IPS-15b (cell line): ENCODE measurements at regions not wholly inside any gene's neighbourhood (a gene's known extent, or its start where the extent isn't known, plus 50 kb on each side); places are given as distances from the start of the nearest gene placed in this dataset.

Experiments
- H3K27me3 ChIP-seq: one replicate; pipeline ENCODE4 v1.6.1; 2013; ENCODE audit warnings: low read length; ENCODE audit not compliant: control insufficient read depth, insufficient read depth
- H3K36me3 ChIP-seq: one replicate; pipeline ENCODE4 v1.6.1; 2013; ENCODE audit warnings: low read length; ENCODE audit not compliant: control insufficient read depth, insufficient read depth
- H3K4me1 ChIP-seq: one replicate; pipeline ENCODE4 v1.6.1; 2013; ENCODE audit warnings: mild to moderate bottlenecking, low read length; ENCODE audit not compliant: control insufficient read depth, insufficient read depth
- H3K4me3 ChIP-seq: one replicate; pipeline ENCODE4 v1.5.1; 2013; ENCODE audit warnings: low read depth, low read length
- H3K9ac ChIP-seq: one replicate; pipeline ENCODE4 v1.6.1; 2013; ENCODE audit warnings: low read depth, mild to moderate bottlenecking, low read length
- H3K9me3 ChIP-seq: one replicate; pipeline ENCODE4 v1.6.1; 2013; ENCODE audit warnings: mild to moderate bottlenecking, low read length; ENCODE audit not compliant: control insufficient read depth, insufficient read depth

DNA sequence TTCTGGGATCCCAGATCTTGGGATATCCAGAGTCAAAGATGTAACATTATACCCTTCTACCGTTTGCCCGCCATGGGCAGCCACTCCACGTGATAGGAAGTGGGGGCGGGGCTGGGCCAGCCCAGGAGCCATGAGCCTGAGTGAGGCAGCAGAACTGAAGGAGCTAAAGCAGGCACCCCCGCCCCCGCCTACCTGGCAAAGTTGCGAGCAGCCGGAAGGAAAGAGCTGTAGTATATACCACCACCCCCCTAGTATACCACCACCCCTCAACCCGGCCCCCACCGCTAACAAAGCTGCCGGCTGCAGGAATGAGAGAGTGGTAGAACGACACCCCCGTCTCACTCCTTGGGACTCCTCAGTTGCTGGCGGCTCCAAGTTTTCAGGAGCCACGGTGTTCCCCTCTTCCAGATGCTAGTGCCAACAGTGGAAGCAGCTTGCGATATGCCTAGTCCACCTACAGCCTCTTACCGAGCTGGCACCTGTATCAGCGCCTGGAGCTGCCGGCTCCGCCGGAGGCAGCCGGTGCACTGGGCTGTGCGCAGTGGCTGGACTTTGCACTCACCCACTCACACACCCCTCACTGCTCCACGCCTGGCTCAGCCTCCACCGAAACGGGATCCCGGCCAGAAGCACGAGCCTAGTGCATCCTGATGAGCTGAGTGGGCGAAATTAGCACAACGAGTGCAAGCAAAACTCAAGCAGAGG is 230.7 kb upstream of the PRR20A start:
- no peak overlapping the region for H3K4me3 ChIP-seq
- peaks cover 5% of the 10 kb centered on the region for H3K9me3 ChIP-seq
- no peak overlapping the region for H3K9ac ChIP-seq
- no peaks in the 10 kb centered on the region for H3K36me3 ChIP-seq
- no peaks in the 10 kb centered on the region for H3K27me3 ChIP-seq
- no peaks in the 10 kb centered on the region for H3K4me1 ChIP-seq

DNA sequence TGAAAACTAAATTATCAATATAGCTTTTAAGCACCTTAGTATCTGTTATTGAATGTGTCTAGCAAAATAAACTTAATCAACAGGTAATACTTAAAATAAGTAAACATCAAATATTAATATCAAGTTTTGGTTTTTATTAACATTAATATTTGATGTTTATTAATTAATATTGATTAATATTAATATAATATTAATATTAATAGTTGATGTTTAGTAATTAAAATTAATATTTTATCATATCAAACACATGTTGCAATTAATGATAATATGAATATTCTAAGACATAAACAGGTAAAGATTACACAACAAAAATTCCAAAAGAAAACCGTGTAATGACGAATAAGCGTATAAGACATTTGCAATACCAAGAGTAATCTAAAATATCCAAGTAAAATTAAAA is 222.8 kb upstream of the PRR20A start:
- Histone ChIP-seq H3K27me3 (no peaks in the 10 kb centered on the region), H3K36me3 (no peaks in the 10 kb centered on the region), H3K4me1 (no peaks in the 10 kb centered on the region), H3K9ac (no peak overlapping the region), H3K4me3 (no peak overlapping the region), H3K9me3 (no peaks in the 10 kb centered on the region)

DNA sequence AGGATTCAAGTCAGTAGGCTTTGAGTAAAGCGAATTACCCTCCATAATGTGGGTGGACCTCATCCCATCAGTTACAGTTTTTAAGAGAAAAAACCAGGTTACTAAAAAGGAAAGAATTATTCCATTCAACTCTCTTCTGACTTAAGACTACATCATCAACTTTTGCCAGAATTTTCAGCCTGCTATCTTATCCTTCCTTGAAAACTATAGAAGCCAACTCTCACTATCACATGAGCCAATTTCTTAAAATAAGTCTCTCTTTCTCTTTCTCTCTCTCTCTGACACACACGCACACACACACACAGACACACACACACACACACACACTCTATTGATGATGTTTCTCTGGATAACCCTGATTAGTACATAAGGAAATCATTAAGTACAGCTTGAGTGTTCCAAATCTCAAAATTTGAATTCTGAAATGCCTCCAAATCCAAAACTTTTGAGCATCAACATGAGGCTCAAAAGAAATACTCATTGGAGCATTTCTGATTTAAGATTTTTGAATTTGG is 217.0 kb upstream of the PRR20A start:
- Histone ChIP-seq H3K36me3 (no peaks in the 10 kb centered on the region), H3K9me3 (no peaks in the 10 kb centered on the region), H3K4me3 (no peak overlapping the region), H3K27me3 (no peaks in the 10 kb centered on the region), H3K9ac (no peak overlapping the region), H3K4me1 (no peaks in the 10 kb centered on the region)

DNA sequence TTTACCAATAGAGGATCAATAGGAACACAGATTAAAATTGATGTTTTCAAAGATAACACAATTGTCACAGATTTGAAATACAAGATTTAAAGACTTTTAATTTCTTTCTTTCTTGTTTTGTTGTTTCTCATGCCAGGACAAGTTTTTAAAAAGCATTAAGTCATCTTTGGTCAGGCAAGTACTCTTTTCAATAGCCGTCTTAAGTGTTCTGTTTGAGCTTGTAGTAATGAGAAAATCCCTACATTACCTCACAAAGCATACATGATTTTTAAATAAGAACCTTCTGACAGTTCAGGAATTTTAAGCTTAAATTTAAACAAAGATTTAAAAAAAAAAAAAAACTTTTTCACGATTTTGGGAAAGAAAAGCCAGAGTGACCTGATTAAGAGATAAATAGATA is 216.3 kb upstream of the PRR20A start:
- Histone ChIP-seq H3K4me1 (no peaks in the 10 kb centered on the region), H3K36me3 (no peaks in the 10 kb centered on the region), H3K9me3 (no peaks in the 10 kb centered on the region), H3K27me3 (no peaks in the 10 kb centered on the region), H3K4me3 (no peak overlapping the region), H3K9ac (no peak overlapping the region)

DNA sequence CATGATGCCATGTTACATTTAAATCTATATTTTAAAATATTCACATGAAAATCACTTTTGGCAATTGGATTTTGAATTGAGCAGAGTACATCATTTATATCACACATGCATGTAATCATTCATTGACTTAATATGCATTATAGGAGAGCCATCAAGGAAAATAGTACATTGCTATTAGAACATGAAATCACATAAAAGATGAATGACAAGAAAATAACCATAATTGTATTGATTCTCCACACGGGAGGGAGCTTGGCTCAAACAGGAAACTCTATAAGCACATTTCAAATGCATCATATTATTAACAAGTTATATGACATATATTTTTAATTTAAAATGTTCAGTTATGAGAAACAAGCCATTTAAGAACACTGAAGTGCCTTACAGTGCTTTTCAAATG is 208.6 kb upstream of the PRR20A start:
- H3K4me1 ChIP-seq: no peaks in the 10 kb centered on the region
- no peak overlapping the region for H3K9ac ChIP-seq
- H3K9me3 ChIP-seq: no peaks in the 10 kb centered on the region
- H3K4me3 ChIP-seq: no peak overlapping the region
- no peaks in the 10 kb centered on the region for H3K36me3 ChIP-seq
- H3K27me3 ChIP-seq: no peaks in the 10 kb centered on the region

DNA sequence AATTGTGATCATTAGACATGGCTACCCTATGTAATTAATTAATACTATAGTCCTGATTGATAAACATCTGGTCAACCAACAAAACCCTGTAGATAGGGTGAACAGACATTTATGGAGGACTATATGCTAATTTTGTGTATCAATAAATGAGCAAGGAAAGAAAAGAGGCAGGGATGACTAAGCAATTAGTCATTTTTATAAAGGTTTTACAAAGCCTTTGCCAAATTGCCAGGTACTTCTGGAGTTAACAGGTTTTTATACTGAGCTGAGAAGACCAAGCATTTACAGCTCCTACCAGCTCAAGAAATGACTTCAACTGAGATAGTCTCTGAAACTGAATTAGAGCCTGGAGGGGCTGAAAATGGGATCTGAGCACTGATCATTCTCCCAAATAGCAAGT is 186.8 kb upstream of the PRR20A start:
- no peak overlapping the region for H3K9ac ChIP-seq
- no peaks in the 10 kb centered on the region for H3K27me3 ChIP-seq
- no peaks in the 10 kb centered on the region for H3K9me3 ChIP-seq
- no peaks in the 10 kb centered on the region for H3K4me1 ChIP-seq
- no peaks in the 10 kb centered on the region for H3K36me3 ChIP-seq
- no peak overlapping the region for H3K4me3 ChIP-seq

DNA sequence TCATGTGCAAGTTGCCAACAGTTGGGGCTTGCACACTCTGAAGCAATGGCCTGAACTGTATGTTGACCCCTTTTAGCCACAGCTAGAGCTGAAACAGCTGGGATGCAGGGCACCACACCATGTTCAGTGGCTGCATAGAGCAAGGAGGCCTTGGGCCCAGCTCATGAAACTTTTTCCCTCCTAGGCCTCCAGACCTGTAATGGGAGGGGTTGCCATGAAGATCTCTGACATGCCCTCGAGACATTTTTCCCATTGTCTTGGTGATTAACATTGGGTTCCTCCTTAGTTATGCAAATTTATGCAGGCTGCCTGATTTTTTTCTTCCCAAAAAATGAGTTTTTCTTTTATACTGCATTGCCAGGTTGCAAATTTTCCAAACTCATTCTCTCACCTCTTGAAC is 165.1 kb upstream of the PRR20A start:
- H3K9me3 ChIP-seq: no peaks in the 10 kb centered on the region
- H3K27me3 ChIP-seq: no peaks in the 10 kb centered on the region
- H3K36me3 ChIP-seq: no peaks in the 10 kb centered on the region
- H3K9ac ChIP-seq: no peak overlapping the region
- no peak overlapping the region for H3K4me3 ChIP-seq
- H3K4me1 ChIP-seq: no peaks in the 10 kb centered on the region

DNA sequence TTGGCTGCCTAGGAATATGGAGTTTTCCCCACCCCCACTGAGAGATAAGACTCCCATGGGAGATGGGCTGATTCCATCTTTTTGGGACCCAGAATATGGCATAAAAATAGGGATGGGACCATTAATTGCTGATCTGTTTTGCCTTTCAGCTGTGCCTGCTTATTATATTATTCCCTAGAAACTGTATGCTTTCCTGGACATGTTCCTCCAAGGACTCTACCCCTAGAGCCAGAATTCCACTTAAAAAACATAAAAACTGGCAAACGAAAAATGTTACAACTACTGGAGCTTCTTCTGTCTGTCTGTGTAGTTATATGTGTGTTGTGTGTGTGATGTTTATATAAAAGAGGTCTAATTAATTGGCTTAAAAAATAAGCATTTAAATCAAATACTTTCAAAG is 159.9 kb upstream of the PRR20A start:
- Histone ChIP-seq H3K4me3 (no peak overlapping the region), H3K4me1 (no peaks in the 10 kb centered on the region), H3K27me3 (no peaks in the 10 kb centered on the region), H3K36me3 (no peaks in the 10 kb centered on the region), H3K9me3 (no peaks in the 10 kb centered on the region), H3K9ac (no peak overlapping the region)

DNA sequence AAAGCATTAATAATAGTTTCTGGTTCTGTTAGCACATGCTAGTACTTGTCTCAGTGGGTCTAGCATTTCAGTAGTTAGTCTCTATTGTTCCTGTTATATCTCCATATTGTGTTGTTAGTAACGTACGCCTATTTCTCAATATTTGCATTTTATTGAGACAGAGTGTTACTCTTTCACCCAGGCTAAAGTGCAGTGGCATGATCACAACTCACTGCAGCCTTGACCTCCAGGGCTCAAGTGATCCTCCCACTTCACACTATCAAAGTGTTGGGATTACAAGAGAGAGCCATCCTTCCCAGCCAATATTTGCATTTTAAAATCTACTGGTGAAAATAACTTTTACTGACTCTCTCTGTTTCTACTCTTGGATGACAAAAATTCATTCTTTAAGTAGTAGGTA is 154.6 kb upstream of the PRR20A start:
- no peak overlapping the region for H3K9ac ChIP-seq
- no peaks in the 10 kb centered on the region for H3K4me1 ChIP-seq
- no peaks in the 10 kb centered on the region for H3K9me3 ChIP-seq
- no peaks in the 10 kb centered on the region for H3K36me3 ChIP-seq
- no peaks in the 10 kb centered on the region for H3K27me3 ChIP-seq
- H3K4me3 ChIP-seq: no peak overlapping the region

DNA sequence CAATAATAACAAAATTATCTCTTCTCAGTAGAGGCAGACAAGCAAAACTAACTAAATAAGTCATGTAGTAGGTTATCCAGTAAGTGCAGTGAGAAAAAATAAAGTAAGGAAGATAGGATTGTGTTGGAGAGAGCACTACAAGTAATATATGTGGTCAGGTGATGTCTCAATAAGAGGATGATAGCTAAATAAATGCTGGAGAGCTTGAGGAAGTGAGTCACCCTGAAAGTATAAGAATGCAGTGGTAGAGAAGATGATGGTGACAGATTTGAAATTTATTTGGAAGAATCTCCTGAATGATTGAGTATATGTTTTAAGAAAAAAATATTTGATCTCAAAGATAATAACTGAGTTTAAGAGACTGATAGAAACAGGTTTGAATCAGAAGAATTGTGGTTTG is 152.2 kb upstream of the PRR20A start:
- Histone ChIP-seq H3K36me3 (no peaks in the 10 kb centered on the region), H3K9ac (no peak overlapping the region), H3K27me3 (no peaks in the 10 kb centered on the region), H3K4me1 (no peaks in the 10 kb centered on the region), H3K9me3 (no peaks in the 10 kb centered on the region), H3K4me3 (no peak overlapping the region)

DNA sequence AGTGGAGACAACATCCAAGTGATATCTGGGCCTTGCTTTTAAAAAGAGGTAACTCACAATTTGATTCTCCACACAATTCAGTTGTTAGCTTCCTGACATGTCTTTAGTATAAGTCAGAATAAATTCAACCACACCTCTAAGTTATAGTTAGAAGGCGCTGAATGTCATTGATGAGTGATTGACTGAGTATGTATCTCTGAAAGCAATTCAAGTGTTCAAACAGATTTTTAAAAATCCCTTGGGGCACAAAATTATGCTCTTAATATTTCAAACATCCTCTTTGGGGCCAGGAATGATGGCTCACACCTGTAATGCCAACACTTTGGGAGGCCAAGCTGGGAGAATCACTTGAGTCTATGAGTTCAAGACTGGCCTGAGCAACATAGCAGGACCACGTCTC is 137.0 kb upstream of the PRR20A start:
- Histone ChIP-seq H3K27me3 (no peaks in the 10 kb centered on the region), H3K9me3 (no peaks in the 10 kb centered on the region), H3K9ac (no peak overlapping the region), H3K4me1 (no peaks in the 10 kb centered on the region), H3K4me3 (no peak overlapping the region), H3K36me3 (no peaks in the 10 kb centered on the region)

DNA sequence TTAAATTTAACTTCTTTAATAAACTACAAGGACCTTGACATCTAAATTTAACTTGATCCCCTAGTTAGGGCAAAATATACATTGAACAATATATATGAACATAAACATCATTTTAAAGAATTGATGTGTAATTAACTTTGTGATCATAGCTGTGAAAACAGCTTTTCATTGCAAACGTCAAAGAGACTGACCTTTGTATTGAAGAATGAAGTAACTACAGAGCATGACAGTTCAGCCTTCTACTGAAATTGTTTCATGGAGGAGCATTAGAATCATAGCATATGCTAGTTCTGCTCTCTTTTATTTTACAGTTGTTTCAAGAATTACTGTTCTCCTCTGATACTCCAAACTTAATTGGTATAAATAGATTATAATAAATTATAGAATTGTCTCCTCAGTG is 123.4 kb upstream of the PRR20A start:
- H3K9me3 ChIP-seq: no peaks in the 10 kb centered on the region
- no peak overlapping the region for H3K9ac ChIP-seq

More for the DNA sequence above, 123.4 kb upstream of the PRR20A start:
- no peaks in the 10 kb centered on the region for H3K27me3 ChIP-seq
- no peaks in the 10 kb centered on the region for H3K36me3 ChIP-seq
- H3K4me3 ChIP-seq: no peak overlapping the region
- no peaks in the 10 kb centered on the region for H3K4me1 ChIP-seq
